ENCODE measurements at regions not wholly inside any gene's neighbourhood (a gene's known extent, or its start where the extent isn't known, plus 50 kb on each side); places are given as distances from the start of the nearest gene placed in this dataset.

- H3K4me1 ChIP-seq (ENCODE audit: control insufficient read depth in 2 of 2, insufficient read depth in 1 of 2, low read depth in 1 of 2, low read length in 2 of 2) = no peaks in the 10 kb centered on the region
- H3K23ac ChIP-seq (ENCODE audit: low read depth, low read length, poor library complexity) = no peak overlapping the region
- H3K4me2 ChIP-seq (ENCODE audit: insufficient read depth, low read length, poor library complexity, severe bottlenecking) = no peak overlapping the region
- H4K91ac ChIP-seq (ENCODE audit: low read depth, low read length, poor library complexity) = no peak overlapping the region
- H2BK5ac ChIP-seq (ENCODE audit: low read length) = no peak overlapping the region
- H3K9ac ChIP-seq (ENCODE audit: low read depth, low read length, poor library complexity) = no peak overlapping the region
- no peak overlapping the region for H3K4me3 ChIP-seq (ENCODE audit: low read length in 2 of 2)
- H3K36me3 ChIP-seq (replicated peaks in 1 of 2; ENCODE audit: control insufficient read depth in 2 of 2, insufficient read depth in 2 of 2, low read length in 2 of 2) = no peaks in the 10 kb centered on the region
- no peak overlapping the region for H3K4ac ChIP-seq (ENCODE audit: low read length)
- WGBS, 2 donors (ENCODE audit: extremely low coverage in 2 of 2, insufficient read length in 2 of 2, insufficient replicate concordance in 1 of 2) = no CpG with 5 or more reads among the region's 4 CpGs
- no peaks in the 10 kb centered on the region for H3K27me3 ChIP-seq (ENCODE audit: control insufficient read depth in 3 of 3, insufficient read depth in 3 of 3, low read depth in 1 of 3, low read length in 3 of 3)
- H3K14ac ChIP-seq (ENCODE audit: low read length) = no peak overlapping the region
- no peak overlapping the region for H2BK15ac ChIP-seq (ENCODE audit: low read length)
- no peak overlapping the region for H3K27ac ChIP-seq (replicated peaks; ENCODE audit: low read length)
- no peak overlapping the region for H2BK12ac ChIP-seq (ENCODE audit: low read length)
- no peaks in the 10 kb centered on the region for H3K79me1 ChIP-seq (ENCODE audit: low read depth, low read length)
- no peak overlapping the region for H4K8ac ChIP-seq (ENCODE audit: low read depth, low read length)
- H2AK5ac ChIP-seq (ENCODE audit: low read depth, low read length) = no peak overlapping the region
- DNase-seq (ENCODE audit: low spot score) = no peak
- H2BK120ac ChIP-seq (ENCODE audit: low read depth, low read length) = no peak overlapping the region
- no peak overlapping the region for H3K18ac ChIP-seq (ENCODE audit: low read length)
- H2AFZ ChIP-seq (ENCODE audit: low read length) = no peak overlapping the region
- no peaks in the 10 kb centered on the region for H3K9me3 ChIP-seq (replicated peaks in 1 of 2; ENCODE audit: control insufficient read depth in 2 of 2, insufficient read depth in 1 of 2, low read depth in 1 of 2, low read length in 2 of 2)
These were observed 1950.5 kb upstream of the AGA start for GRCh38 chr4:179392787-179393186.

- 100% methylated on average over 1 of the region's 5 CpGs; no CpG with 5 or more reads in 1 of the 2 donors for WGBS, 2 donors (ENCODE audit: extremely low coverage in 2 of 2, insufficient read length in 2 of 2, insufficient replicate concordance in 1 of 2)
- H3K4me1 ChIP-seq (ENCODE audit: control insufficient read depth in 2 of 2, insufficient read depth in 1 of 2, low read depth in 1 of 2, low read length in 2 of 2) = no peaks in the 10 kb centered on the region
These were observed 1956.2 kb upstream of the AGA start for GRCh38 chr4:179398414-179398813.

GRCh38 chr4:179399054-179399782 lies 1957.0 kb upstream of the AGA start:
- DNase-seq (ENCODE audit: low spot score) = no peak
- Histone ChIP-seq H3K18ac (ENCODE audit: low read length) (no peak overlapping the region), H3K4me1 (ENCODE audit: control insufficient read depth in 2 of 2, insufficient read depth in 1 of 2, low read depth in 1 of 2, low read length in 2 of 2) (no peaks in the 10 kb centered on the region), H3K14ac (ENCODE audit: low read length) (no peak overlapping the region), H3K27ac (replicated peaks; ENCODE audit: low read length) (no peak overlapping the region), H3K9ac (ENCODE audit: low read depth, low read length, poor library complexity) (no peak overlapping the region), H3K4me2 (ENCODE audit: insufficient read depth, low read length, poor library complexity, severe bottlenecking) (no peak overlapping the region), H3K4ac (ENCODE audit: low read length) (no peak overlapping the region), H4K91ac (ENCODE audit: low read depth, low read length, poor library complexity) (no peak overlapping the region), H2AK5ac (ENCODE audit: low read depth, low read length) (no peak overlapping the region), H2AFZ (ENCODE audit: low read length) (peak overlapping the region; percentile 12), H2BK15ac (ENCODE audit: low read length) (no peak overlapping the region), H3K79me1 (ENCODE audit: low read depth, low read length) (no peaks in the 10 kb centered on the region), H3K27me3 (ENCODE audit: control insufficient read depth in 3 of 3, insufficient read depth in 3 of 3, low read depth in 1 of 3, low read length in 3 of 3) (no peaks in the 10 kb centered on the region), H3K23ac (ENCODE audit: low read depth, low read length, poor library complexity) (no peak overlapping the region), H2BK12ac (ENCODE audit: low read length) (no peak overlapping the region), H3K4me3 (ENCODE audit: low read length in 2 of 2) (no peak overlapping the region), H3K9me3 (replicated peaks in 1 of 2; ENCODE audit: control insufficient read depth in 2 of 2, insufficient read depth in 1 of 2, low read depth in 1 of 2, low read length in 2 of 2) (no peaks in the 10 kb centered on the region), H2BK5ac (ENCODE audit: low read length) (no peak overlapping the region), H3K36me3 (replicated peaks in 1 of 2; ENCODE audit: control insufficient read depth in 2 of 2, insufficient read depth in 2 of 2, low read length in 2 of 2) (no peaks in the 10 kb centered on the region), H2BK120ac (ENCODE audit: low read depth, low read length) (no peak overlapping the region), H4K8ac (ENCODE audit: low read depth, low read length) (no peak overlapping the region)

More at GRCh38 chr4:179398414-179398813, 1956.2 kb upstream of the AGA start:
- Histone ChIP-seq H4K91ac (ENCODE audit: low read depth, low read length, poor library complexity) (no peak overlapping the region), H3K27me3 (ENCODE audit: control insufficient read depth in 3 of 3, insufficient read depth in 3 of 3, low read depth in 1 of 3, low read length in 3 of 3) (no peaks in the 10 kb centered on the region), H3K9ac (ENCODE audit: low read depth, low read length, poor library complexity) (no peak overlapping the region), H2BK120ac (ENCODE audit: low read depth, low read length) (no peak overlapping the region), H3K18ac (ENCODE audit: low read length) (no peak overlapping the region), H2BK12ac (ENCODE audit: low read length) (no peak overlapping the region), H2BK15ac (ENCODE audit: low read length) (no peak overlapping the region), H3K14ac (ENCODE audit: low read length) (no peak overlapping the region), H4K8ac (ENCODE audit: low read depth, low read length) (no peak overlapping the region), H3K4me2 (ENCODE audit: insufficient read depth, low read length, poor library complexity, severe bottlenecking) (no peak overlapping the region), H3K9me3 (replicated peaks in 1 of 2; ENCODE audit: control insufficient read depth in 2 of 2, insufficient read depth in 1 of 2, low read depth in 1 of 2, low read length in 2 of 2) (no peaks in the 10 kb centered on the region), H2BK5ac (ENCODE audit: low read length) (no peak overlapping the region), H3K4me3 (ENCODE audit: low read length in 2 of 2) (no peak overlapping the region), H3K23ac (ENCODE audit: low read depth, low read length, poor library complexity) (no peak overlapping the region), H3K79me1 (ENCODE audit: low read depth, low read length) (no peaks in the 10 kb centered on the region), H3K27ac (replicated peaks; ENCODE audit: low read length) (no peak overlapping the region), H2AFZ (ENCODE audit: low read length) (no peak overlapping the region), H2AK5ac (ENCODE audit: low read depth, low read length) (no peak overlapping the region), H3K36me3 (replicated peaks in 1 of 2; ENCODE audit: control insufficient read depth in 2 of 2, insufficient read depth in 2 of 2, low read length in 2 of 2) (no peaks in the 10 kb centered on the region), H3K4ac (ENCODE audit: low read length) (no peak overlapping the region)
- no peak for DNase-seq (ENCODE audit: low spot score)

- no peak overlapping the region for H2BK5ac ChIP-seq (ENCODE audit: low read length)
- H2BK120ac ChIP-seq (ENCODE audit: low read depth, low read length) = no peak overlapping the region
- H4K8ac ChIP-seq (ENCODE audit: low read depth, low read length) = no peak overlapping the region
- WGBS, 2 donors (ENCODE audit: extremely low coverage in 2 of 2, insufficient read length in 2 of 2, insufficient replicate concordance in 1 of 2) = no CpG with 5 or more reads among the region's 1 CpG
- no peak overlapping the region for H3K4me3 ChIP-seq (ENCODE audit: low read length in 2 of 2)
- H3K27me3 ChIP-seq (ENCODE audit: control insufficient read depth in 3 of 3, insufficient read depth in 3 of 3, low read depth in 1 of 3, low read length in 3 of 3) = no peaks in the 10 kb centered on the region
- DNase-seq (ENCODE audit: low spot score) = no peak
- peak overlapping the region; percentile 21 for H2AFZ ChIP-seq (ENCODE audit: low read length)
- no peak overlapping the region for H2BK15ac ChIP-seq (ENCODE audit: low read length)
- H3K9ac ChIP-seq (ENCODE audit: low read depth, low read length, poor library complexity) = no peak overlapping the region
- H3K18ac ChIP-seq (ENCODE audit: low read length) = no peak overlapping the region
- H3K9me3 ChIP-seq (replicated peaks in 1 of 2; ENCODE audit: control insufficient read depth in 2 of 2, insufficient read depth in 1 of 2, low read depth in 1 of 2, low read length in 2 of 2) = no peaks in the 10 kb centered on the region
- no peak overlapping the region for H3K4me2 ChIP-seq (ENCODE audit: insufficient read depth, low read length, poor library complexity, severe bottlenecking)
- no peak overlapping the region for H3K14ac ChIP-seq (ENCODE audit: low read length)
- no peak overlapping the region for H2BK12ac ChIP-seq (ENCODE audit: low read length)
- H3K36me3 ChIP-seq (replicated peaks in 1 of 2; ENCODE audit: control insufficient read depth in 2 of 2, insufficient read depth in 2 of 2, low read length in 2 of 2) = no peaks in the 10 kb centered on the region
- peaks cover 0 to 3% of the 10 kb centered on the region in 2 donors for H3K4me1 ChIP-seq (ENCODE audit: control insufficient read depth in 2 of 2, insufficient read depth in 1 of 2, low read depth in 1 of 2, low read length in 2 of 2)
- H3K79me1 ChIP-seq (ENCODE audit: low read depth, low read length) = no peaks in the 10 kb centered on the region
- H3K27ac ChIP-seq (replicated peaks; ENCODE audit: low read length) = no peak overlapping the region
- H2AK5ac ChIP-seq (ENCODE audit: low read depth, low read length) = no peak overlapping the region
- H3K4ac ChIP-seq (ENCODE audit: low read length) = no peak overlapping the region
- no peak overlapping the region for H4K91ac ChIP-seq (ENCODE audit: low read depth, low read length, poor library complexity)
- H3K23ac ChIP-seq (ENCODE audit: low read depth, low read length, poor library complexity) = no peak overlapping the region
These were observed 1973.0 kb upstream of the AGA start for GRCh38 chr4:179415037-179415846.

Measured in neuronal stem cell (in vitro differentiated cells).